Stimulated activated CD4-positive, alpha-beta T cell treated with anti-CD3 and anti-CD28 coated beads, TNF-alpha, amount 100 ng/mL, for 48 hours (primary cell): ENCODE measurements at regions not wholly inside any gene's neighbourhood (a gene's known extent, or its start where the extent isn't known, plus 50 kb on each side); places are given as distances from the start of the nearest gene placed in this dataset.

Experiments used
- DNase-seq, 3 donors: peaks; one replicate each; pipeline ENCODE4 v3.0.0-alpha.2; 2020; ENCODE audit warnings: low read depth in 3 of 3

DNA sequence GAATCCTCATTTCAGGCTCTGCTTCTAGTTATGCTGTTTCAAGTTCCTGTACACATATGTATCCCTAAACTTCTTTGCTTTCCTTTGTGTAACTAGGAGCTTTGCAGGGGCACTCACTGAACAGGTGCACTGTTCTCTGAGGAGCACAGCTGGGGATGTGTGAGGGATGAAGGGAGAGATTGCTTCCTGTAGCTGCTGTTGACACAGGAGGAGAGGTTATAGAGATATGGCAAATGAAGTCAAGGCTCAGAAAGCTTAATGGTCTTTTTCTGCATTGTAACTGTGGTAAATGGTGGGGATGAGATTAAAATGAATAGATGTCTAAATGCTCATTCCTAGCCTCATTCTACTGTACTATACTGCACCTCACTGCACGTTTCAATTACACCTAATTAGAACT lies 454.3 kb downstream of the BTBD3 start:
- DNase-seq = no peak

- DNase-seq = no peak
These were observed 454.9 kb downstream of the BTBD3 start for GRCh38 chr20:12372557-12372956.

GRCh38 chr20:12375967-12376366 lies 458.3 kb downstream of the BTBD3 start:
- DNase-seq = no peak

- no peak for DNase-seq
These were observed 466.1 kb downstream of the BTBD3 start for GRCh38 chr20:12383821-12384220.

DNA sequence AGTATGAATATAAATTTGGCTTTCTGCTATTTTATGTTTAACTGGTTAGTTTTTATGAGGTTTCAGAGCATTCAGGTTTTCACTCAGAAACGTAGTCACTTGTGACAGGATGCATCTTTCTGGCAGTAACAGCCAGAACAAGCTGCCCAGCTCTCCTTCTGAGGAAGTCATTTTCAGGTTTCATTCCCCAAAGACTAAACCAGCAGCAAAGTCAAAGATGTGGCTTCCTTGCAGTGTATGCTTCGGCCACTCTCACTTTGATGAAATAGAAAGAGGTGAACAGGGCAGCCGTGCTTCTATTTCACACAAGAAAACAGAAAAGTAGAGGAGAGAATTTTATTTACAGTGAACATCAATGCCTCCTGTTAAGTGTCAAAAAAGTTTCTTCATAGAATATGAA lies 469.1 kb downstream of the BTBD3 start:
- DNase-seq = no peak

GRCh38 chr20:12391099-12391498 lies 473.4 kb downstream of the BTBD3 start:
- no peak for DNase-seq

DNA sequence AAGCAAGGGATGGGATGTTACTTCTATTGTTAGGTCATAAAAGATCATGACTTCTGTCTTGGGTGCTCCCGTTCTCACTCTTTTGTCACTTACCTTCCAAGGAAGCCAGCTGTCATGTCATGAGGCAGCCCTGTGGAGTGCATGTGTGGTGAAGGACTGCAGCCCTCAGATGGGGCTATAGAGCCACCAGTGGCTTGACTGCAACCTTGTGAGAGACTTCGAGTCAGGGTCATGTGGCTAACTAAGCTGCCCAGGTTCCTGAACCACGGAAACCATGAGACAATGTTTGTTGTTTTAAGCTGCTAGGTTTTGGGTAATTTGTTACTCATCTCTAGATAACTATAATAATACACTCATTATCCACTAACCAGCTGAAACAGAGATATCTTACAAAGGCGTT lies 477.1 kb downstream of the BTBD3 start:
- DNase-seq = no peak

DNA sequence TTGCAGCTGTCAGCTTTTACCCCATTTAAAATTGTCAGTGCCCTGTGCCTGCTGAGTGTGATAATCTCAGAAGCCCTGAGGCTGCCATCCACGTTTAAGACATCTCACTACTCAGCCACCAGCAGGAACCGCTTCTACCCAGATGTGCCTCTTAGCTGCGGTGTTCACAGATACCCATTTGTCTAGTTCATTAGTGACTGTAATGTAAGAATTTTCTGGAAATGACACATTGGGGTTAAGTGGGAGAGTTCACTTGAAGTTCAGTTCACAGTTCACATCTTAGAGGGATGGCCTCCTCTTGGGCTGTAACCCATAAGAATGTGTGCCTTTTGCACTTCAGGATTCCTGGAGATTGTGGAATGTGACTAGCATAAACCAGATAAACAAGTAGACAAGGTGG lies 477.7 kb downstream of the BTBD3 start:
- DNase-seq = no peak

DNA sequence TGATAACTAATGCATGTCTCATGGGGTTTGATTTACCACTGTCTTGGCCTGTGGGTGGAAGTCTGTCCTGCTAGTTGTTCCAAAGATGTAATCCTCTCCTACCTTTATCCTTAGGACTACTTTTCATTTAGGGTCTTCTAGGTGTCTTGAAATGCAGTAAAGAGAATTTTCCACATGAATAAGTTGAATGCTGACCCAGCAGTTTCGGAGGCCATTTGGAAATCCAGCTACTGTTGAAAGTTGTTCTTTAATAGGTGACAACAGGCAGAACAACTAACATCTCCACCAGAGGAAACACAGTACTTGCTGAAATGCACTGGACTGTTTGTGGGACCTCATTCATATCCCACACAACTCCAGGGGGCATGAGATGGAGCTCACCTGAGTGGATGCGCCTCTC lies 478.1 kb downstream of the BTBD3 start:
- DNase-seq = no peak

DNA sequence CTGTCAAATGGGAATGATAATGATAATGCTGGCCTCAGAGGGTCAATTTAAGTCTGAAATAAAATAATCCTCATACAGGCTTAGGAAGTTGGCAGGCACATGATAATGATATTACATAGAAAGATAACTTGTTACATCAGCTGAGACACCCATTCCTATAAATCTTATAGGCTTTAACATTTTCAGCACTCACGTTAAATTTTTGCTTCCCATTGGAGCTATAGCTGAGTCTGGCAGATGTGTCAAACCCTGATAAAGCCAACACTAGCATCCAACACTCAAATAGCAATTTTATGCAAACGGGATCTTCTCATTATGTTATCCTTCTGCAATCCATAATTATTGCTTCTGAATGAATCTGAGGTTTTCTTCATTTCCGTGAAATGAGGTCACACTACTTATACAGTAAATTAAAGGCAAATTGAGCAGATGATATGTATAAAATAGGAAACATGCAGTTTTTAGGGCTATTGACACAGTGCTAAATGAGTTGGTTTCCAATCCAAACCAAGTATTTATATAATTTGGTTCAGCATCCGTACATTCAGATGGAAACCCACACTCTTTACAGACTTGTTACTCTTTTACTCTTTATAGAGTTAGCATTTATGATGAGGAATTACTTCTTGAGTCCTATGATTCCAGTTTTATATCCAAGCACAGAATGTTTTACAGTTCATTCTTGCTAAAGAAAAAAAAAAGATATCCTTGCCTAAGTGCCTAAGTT lies 481.6 kb downstream of the BTBD3 start:
- no peak for DNase-seq

DNA sequence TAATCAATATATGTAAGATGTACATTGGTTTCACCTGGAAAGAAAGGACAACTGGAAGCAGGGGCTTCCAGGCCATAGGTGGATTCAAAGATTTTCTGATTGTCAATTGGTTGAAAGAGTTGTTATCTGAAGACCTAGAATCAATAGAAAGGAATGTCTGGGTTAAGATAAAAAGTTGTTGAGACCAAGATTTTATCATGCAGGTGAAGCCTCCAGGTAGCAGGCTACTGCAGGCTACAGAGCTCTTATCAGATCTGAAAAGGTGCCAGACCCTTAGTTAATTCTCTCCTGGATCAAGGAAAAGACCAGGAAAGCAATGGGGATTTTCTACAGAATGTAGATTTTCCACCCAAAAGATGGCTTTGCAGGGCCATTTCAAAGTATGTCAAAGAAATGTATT lies 487.2 kb downstream of the BTBD3 start:
- no peak for DNase-seq

- no peak for DNase-seq
These were observed 489.3 kb downstream of the BTBD3 start for GRCh38 chr20:12406978-12407377.

DNA sequence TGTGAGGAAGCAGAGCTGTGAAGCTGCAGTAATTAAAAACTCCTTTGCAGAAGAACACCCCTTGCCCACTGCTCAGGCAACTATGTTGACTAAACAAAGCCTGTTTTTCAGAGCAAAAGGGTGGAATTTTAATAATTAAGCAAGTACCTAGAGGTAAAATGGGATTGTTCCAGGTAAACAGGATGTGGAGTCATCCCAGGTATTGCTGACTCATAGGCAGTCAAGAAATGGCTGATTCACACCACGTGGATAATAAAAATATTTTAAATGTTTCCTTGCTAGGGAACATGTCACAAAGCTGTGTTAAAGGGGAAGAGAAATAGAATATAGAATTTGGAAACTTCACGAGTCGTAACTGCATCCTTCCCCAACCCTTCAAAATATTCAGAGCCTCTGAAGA lies 491.8 kb downstream of the BTBD3 start:
- DNase-seq = no peak

DNA sequence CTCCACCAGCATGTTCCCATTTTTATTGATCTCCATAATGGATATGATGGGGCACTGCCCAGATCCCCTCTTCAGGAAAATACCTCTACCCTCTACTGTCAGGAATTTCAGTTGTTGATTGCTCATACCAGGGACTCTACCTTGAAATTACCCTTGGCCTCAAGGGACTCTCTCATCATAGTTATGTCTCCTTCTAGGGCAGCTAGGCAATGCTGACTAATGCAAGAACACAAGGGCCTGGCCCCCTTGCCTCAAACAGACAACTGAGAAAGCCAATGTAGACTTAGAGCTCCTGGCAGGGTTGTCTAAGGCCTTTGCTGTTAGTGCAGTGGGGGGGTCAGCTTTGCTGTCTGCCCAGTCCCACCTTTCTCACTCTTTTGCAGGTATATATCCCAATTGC lies 493.1 kb downstream of the BTBD3 start:
- DNase-seq = no peak

- no peak for DNase-seq
These were observed 493.7 kb downstream of the BTBD3 start for GRCh38 chr20:12411246-12411940.

DNA sequence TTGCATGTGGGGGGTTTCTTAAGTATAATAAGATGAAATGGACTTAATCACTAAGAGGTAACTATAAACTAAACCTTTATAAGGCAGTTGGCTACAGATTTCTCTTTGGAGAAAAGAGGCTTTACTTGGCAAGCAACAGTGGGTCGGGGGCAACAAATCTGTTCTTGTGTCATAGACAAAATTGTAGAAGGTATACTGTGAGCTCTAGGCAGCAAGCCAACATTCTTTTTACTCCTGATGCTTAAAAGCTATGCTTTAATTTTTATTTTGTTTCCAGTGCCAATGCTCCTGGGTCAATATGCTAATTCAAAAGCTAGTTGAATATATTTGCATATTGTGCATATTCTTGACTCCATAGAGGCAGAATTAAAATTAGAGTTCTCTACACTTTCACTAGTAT lies 495.4 kb downstream of the BTBD3 start:
- no peak for DNase-seq

DNA sequence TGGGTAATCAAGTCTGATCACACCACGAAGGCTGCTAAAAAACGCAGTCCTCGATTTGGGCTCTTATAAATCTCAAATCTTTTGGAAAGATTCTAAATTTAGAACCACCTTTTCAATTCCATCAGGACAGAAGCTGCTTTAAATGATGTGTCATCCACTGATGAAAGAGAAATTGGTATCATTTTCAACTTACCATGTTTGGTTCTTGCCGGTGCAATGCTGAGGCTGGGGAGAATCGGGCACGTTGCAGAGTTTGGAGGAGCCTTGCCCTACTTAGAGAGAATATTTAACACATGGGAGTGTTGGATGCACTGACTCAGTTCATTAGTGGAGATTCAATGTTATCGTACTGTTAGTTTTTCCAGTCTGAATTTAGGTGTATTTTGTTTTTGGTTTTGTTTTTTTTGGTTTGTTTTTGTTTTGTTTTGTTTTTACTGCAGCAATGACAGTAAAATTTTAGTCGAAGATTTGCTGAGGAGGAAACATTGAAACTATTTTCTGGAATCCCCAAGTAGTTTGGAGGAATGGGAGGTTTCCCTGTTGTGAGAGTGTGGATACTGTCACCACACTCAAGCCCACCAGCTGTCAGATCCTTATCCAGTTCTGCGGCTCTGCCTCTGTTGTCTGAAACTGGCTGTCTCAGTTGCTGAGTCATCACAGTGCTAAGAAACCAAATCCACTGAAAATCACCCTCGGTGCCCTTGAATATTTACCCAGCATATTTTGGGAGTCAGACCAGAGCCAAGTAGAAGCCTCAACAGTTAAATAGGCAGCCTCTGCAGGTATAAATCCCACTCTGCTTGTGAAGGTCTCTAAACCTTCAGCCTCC lies 497.0 kb downstream of the BTBD3 start:
- DNase-seq = no peak

DNA sequence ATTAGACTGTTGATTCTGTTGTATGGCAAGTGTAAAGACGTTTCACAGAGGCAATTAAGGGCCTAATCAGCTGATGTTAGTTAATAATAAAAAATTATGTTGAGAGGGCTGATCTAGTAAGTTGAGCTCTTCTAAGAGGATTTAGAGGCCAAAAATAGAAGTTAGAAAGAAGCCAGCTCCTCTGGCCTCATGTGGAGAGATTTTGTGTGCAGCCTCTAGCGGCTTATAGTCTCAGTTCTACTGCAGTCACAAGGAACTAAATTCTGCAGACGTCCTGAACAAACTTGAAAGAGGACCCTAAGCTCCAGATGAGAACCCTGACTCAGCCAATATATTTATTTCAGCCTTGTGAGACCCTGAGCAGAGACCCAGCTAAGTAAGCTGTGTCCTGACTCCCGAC lies 498.6 kb downstream of the BTBD3 start:
- no peak for DNase-seq

DNA sequence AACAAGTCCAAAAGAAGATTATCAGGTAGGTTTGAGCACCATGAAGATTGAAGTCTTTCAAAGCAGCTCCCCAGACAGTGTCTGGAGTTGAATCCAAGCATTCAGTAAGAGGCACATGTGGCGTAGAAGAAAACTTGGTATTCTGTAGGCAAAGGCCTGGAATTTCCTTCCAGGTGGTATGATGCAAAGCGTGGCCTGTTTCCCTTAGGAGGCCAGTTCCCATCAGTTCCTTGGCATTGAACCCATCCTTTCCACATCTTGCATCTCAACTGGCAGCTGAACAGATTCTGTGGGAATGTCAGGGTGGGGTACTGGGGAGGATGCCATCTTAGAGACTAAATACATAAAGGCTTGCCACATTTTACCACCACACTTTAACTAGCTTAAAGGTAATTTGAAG lies 516.0 kb downstream of the BTBD3 start:
- DNase-seq = no peak

DNA sequence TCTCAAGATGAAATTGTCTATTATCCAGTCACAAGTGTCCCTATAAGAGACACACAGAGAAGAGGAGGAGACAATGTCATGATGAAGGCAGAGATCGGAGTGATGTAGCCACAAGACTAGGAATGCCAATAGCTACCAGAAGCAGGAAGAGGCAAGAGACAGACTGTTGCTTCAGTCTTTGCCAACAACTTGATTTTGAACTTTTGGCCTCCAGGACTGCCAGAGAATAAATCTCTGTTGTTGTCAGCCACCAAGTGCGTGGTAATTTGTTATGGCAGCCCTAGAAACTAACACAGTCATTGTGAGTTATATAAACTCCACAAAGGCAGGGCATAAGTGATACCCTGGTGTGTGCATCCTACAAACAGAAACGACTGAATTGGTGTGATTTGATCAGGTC lies 517.0 kb downstream of the BTBD3 start:
- DNase-seq = no peak

DNA sequence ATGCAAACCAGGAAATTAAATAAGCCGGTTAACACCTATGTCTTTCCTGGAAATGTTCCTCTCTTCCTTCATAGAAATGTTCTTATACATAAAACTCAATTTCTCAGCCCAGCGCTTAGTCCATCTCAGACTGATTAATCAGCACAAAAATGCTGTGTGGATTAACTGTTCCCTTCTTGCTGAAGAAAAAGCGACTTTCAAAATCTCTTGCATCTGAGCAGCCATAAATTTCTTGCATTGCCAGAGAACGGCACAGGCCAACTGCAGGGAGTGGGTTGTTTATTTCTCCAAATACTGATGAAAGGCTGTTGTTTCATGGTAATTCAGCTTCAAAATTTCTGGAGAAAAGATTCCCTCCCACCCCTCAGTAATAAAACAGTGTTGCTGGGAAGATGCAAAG lies 517.6 kb downstream of the BTBD3 start:
- DNase-seq = no peak

DNA sequence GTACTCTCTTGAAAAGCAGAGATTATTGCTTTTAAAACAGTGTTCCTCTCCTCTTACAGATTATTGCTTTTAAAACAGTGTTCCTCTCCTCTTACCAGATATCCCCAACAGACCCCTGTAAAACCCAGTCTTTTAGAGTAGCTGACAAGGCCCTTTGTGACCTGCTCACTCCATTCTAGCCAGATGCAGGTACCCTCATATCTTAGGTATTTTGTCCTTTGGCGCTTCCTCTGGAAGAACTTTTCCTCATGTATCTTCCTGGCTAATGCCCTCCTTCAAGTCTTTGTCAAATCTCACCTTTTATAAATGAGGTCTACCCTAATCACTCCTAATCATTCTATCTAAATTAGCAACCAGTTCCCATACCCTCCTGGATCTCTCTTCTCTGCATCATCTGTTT lies 536.0 kb downstream of the BTBD3 start:
- no peak for DNase-seq

DNA sequence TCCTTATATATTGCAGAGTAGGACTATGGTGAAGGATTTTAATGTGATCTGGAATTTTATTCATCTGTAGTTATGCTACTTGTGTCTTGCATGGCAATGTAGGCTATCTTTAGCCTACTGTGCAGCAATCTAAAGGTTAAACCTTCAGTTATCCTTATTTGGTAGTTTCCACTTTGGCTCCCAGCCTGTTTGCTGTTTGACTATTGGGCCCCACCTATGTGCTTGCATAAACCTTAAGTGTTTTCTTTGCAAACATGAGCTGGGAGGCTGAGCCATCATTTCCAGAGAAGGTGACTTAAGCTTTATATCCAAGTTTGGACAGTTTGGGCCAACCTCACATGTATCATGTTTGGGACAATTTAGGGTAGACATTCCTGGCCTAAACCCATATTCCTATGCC lies 537.5 kb downstream of the BTBD3 start:
- DNase-seq = no peak
